ENCODE measurements at regions not wholly inside any gene's neighbourhood (a gene's known extent, or its start where the extent isn't known, plus 50 kb on each side); places are given as distances from the start of the nearest gene placed in this dataset.
"Not testable (repeated sequence)": the region's sequence is repeated elsewhere in the genome, so short reads cannot be mapped to it uniquely, and the experiment has no call there.

DNA sequence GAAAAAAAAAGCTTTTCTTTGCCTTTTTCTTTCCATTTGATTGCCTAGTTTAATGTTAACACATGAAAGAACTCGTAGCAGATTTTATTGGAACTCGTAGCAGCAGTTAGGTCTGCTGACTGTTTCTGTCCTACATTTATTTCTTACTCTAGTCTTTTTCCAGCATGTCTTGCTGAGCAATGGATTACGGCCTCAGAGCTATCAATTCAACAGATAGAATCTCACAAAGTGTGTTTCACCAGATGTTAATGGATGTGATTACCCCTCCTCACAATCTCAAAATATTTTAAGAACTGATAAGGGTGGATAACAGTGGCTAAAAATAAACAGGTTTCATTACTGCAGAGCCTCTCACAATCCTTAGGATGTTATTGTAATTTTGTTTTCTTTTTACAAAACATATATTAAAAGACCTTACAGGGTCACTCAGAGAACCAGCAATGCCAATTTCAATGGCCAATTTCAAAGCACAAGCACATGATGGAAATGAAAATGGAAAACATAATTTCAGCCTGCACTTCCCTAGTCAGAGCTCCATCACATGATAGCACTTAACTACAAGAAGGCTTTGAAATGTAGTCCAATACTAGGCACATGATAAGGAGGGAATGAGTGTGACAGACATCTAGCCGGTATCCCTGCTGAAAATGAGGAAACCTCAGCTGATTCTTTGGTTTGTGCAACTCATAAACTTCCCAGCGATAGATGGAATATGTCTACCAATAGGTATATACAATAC, 838.1 kb upstream of the SEMA6D start:
- DNase-seq = no peak

DNA sequence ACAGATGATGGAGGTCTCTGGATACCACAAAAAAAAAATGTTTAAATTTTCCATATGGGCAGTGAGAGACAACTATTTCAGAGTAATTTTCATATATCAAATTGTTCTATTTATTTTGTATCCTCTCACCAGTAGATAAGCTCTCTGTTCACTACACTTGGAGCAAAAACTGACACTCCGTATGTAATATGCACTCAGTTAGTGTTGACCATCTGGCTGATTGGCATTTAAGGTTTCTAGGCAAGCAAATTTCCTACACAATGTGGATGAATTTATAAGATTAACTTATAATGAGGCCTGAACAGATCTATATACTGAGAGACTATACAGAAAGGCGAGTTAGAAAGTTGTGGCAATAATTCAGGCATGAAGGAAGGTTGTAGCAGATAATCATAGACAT, 836.5 kb upstream of the SEMA6D start:
- no peak for DNase-seq

DNA sequence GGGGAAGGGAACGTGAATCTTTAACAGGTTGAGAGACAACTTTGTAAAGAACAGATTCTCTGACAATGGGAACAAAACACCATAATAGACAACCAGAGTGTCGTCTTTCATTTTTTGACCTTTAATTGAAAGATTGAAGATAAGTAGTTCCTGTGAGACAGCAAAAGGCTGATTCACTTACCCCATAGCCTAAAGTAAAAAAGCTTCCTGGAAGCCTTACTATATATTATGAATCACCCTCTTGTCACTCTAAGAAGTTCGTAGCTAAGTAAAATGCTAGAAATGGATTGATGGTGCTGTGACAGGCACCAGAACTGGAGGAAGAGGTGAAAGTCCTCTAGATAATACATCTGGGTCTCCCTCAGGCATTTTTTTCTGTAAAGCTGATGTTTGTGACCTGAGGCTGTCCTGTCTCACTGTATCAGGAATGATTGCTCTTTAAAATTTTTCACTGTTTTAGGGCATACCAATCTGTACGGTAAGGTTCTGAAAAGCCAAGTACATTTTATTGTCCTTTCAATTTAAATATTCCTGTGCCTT, 824.6 kb upstream of the SEMA6D start:
- DNase-seq = no peak

DNA sequence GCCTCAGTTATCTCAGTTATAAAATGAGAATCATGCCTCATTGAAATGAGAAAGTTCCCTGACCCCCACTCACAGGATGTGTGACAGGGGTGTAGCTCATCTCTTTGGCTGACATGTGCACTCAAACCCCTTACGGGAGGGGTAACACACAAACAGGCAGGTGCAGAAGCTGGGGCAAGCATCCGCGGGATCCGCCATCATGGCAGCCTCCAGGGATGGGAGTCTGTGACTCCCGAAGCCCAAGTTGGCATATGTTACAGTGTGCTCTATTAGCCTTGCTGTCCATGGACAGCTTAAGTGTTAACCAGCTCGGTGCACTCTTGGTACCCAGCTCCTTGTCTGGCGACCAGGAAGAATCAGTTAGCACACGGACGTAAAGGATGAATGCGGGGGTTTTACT, 822.7 kb upstream of the SEMA6D start:
- DNase-seq = no peak

DNA sequence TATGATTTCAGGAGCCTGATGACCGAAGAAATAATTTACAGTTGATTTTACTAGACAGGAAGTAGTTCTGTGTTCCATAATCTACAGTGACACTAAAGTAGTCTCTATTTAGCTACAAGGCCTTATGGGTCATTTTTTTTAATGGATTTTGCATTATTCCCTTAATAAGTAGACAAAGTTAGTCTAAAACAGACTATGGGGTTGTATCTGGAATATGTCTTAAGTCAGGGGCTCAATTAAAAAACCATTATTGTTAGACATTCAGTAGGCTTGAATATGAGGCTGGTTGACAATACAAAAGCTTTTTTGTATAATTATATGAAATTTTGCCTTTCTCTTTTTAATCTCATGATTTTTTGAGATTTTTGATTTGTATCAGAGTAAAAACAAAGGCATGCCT, 820.0 kb upstream of the SEMA6D start:
- DNase-seq = no peak

DNA sequence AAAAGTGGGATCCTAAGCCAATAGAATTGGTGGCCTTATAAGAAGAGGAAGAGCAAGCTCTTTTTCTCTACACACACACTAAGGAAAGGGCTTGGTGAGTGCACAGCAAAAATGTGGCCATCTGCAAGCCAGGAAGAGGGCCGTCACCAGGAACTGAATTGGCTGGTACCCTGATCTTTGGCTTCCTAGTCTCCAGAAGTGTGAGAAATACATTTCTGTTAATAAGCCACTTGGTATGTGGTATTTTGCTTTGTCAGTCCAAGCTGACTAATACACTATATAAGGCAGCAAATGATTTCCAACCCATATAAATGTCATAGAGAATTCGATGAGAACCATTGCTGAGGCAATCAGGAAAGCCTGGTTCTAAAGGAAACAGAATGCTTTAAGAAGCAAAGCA, 816.3 kb upstream of the SEMA6D start:
- DNase-seq = no peak

DNA sequence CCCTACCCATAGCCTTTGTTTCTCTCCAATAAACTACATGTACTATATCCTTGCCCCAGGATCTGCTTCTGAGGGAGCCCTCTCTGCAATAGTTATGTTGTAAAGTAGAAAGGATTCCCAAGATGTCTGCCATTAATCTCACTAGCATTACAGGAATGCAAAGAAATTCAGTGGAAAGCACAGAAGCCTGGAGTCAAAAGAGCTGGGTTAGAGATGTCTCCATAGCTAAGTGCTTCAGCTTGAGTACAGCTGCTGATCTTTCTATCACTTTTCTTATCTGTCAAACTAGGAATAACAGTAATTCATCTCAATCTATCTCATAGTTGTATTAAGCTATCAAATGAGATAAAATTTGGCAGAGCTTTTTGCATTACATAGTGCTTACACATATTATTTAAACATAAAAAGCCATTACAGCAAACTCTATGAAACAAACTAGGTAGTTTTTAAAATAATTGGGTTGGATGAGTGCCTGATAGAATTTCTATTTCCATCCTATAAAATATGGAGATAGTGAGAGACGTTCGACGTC, 799.5 kb upstream of the SEMA6D start:
- no peak for DNase-seq

DNA sequence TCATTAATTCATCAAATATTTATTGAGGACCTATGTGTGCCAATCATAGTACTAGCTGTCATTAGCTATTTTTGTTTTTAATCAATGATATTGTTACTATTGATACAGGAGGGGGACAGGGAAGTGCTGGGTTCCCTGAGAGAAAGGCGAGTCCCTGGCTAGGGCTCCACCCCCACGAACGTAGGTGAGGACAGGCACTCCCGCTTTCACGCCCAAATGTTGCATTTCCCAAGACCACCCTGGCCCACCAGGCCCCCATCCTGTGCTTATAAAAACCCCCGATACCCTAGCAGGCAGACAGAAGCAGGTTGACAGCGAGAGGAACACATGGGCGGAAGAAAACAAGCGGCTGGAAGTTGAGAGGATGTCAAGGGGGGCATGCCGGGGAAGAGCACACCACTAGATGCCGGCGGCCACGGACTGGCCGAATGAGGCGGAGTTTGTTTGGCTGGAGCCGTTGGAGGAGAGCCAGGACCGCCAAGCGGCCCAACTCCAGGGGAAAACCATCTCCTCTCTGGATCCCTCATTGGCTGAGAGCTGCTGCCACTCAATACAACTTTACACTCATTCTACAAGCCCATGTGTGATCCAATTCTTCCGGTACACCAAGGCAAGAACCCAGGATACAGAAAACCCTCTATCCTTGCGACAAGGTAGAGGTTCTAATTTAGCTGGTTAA, 798.7 kb upstream of the SEMA6D start:
- no peak for DNase-seq

DNA sequence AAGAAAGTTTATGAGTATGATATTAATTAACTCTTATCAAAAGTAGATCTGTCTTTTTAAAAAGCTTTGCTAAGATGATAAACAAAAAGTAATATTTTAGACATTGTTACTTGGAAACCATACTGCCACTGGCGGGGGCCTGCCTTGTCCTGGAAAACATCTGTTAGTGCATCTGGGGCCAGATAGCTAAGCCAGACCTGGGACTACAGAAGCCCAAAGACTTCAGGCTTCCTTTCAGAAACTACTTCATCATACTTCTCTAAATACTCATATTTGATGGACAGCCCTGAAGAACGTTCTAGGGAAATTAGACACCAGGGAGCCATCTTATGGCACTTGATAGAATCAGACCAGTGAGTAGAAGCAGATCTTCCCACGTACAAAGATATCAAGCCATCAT, 795.4 kb upstream of the SEMA6D start:
- no peak for DNase-seq

DNA sequence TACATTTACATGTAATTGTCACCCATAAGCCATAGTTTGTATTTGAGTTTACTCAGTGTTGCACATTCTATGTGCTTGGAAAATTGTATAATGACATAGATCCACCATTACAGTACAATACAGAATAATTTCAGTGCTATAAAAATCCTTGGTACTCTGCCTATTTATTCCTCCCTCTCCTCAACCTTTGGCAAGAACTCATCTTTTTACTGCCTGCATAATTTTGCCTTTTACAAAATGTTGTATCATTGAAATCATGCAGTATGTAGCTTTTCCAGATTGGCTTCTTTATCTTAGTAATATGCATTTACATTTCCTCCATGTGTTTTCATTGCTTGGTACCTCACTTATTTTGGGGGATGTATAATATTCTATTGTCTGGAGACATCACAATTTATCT, 786.9 kb upstream of the SEMA6D start:
- no peak for DNase-seq

DNA sequence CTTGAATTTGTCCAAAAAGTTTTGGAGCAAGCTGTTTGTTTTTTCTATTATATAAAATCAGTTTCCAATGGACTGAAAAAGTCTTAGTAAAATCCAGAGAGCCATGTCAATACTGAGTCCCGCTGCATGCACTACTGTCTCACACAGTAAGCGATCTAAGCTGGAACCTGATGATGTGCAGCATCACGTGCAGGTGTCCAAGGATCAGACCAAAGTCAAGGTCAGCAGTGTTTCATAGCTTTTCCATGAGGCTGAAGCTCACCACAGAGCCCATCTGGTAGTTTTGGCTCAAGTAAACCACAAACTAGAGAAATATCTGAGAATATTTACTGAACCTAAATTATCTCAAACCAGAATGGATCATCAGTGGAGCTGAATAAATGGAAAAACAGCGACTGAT, 784.0 kb upstream of the SEMA6D start:
- DNase-seq = no peak

DNA sequence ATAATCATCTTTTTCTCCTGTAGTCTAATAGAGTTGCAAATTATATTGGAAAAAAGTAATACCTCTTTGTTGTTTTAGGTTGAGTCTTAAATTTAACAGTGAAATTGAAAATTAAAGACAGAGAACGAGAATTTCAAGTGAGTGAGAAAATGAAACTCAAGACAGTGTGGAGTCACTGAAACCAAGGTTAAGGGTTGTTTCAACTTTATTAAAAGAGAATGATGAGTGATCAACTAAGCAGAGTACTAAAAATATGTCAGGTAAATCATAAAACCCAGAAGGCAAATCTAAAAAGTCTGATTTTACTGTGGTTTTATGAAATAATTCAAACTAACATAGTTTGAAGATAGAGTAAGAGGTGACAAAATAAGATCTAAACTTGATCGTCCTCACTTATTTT, 782.5 kb upstream of the SEMA6D start:
- DNase-seq = no peak

DNA sequence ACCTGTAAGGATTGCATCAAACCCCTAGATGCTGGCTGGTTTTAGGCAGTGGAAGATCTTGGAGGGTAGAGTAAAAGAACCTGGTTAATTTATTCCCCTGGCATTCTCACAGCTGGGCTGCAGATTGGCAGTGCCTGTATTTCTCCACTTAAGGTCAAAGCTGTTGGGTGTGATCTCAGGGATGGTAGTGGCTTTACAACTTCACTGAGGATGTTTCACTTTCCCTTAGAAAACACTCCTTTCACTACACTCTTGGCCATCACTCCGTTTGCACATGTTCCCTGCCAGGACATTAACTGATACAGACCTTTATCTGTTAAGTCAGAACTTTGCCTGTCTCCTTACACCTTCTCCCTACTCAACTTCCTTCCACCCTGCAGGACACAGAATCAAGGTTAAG, 779.1 kb upstream of the SEMA6D start:
- no peak for DNase-seq

DNA sequence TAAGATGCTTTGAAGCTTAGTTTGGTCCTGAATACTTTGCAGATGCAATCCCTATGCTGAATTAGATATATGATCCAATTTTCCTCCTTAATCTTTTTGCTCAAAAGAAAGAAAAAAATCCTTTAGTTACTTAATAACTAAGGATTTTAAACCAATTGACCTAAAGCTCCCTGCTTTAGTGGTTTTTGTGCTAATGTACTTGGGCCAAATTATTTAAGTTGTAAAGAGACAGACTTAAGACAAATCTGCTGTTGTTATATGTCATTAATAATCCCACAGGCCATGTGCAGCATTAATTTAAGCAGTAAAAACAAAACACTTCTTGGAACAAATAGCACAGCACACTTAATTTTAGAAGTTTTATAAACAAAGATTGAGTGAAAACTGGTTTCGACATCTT, 776.1 kb upstream of the SEMA6D start:
- no peak for DNase-seq

DNA sequence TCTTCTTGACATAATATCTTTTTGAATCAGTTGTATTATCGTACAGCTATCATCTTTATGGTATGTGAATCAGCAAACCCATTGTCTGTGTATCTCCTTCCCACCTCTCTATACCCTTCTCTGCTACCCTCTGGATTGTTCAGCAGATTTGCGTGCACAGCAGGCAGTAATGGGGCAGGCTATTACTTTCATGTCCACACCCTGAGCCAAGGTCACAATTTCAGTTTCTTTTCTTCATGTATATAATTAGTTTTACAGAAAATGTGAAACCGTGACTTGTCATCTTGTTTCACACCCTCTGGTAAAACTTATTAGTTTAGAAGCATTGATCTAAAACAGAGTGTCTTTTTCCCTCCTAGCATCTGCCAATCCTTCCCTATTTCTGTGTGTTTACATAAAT, 770.4 kb upstream of the SEMA6D start:
- DNase-seq = no peak

DNA sequence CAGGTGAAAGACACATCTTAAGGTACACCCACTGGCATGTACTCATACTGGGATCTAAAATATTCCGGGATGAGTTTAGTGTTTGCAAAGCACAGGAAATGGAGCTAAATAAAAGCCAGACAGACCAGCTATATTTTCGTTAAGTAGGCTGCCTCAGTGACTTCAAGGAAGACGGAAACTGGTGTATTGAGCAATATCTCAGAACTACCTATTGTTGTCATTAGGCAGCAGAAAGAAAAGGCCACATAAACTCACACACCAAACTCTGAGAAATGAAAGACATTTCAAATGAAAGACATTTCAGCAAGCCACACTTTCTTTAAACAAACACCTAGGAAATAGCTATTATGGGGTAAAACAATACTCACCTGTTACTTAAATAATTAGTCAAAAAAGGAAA, 761.7 kb upstream of the SEMA6D start:
- DNase-seq = no peak

DNA sequence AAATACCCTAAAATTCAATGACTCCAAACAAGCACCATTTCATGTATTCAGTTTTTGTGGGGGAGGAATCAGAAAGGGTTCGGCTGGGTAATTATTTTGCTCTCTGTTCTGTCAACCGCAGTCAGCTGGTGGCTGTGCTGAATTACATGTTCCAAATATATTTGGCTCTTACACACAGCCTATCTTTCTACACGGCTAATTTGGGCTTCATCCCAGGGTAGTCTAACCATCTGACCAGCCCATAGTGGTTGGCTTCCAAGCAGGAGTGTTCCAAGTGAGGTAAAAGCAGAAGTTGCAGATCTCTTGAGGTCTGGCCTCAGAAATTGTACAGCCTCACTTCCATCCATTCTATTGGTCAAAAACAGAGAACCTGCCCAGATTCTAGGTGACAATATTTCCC, 760.8 kb upstream of the SEMA6D start:
- DNase-seq = no peak

DNA sequence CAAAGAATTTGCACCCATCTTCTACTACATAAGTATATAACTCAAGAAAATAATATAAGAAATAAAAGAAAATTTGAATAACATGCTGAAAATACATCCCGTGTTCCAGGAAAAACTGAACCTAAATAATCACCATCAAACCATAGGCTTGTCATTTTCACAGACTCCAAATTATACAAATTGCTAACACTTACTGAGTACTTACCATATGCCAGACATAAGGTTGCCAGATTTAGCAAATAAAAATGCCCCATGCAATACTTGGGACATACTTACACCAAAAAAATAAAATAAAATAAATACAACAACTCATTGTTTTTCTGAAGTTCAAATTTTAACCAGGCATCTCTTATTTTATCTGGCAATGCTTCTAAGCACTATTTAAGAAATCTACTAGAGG, 760.4 kb upstream of the SEMA6D start:
- no peak for DNase-seq

DNA sequence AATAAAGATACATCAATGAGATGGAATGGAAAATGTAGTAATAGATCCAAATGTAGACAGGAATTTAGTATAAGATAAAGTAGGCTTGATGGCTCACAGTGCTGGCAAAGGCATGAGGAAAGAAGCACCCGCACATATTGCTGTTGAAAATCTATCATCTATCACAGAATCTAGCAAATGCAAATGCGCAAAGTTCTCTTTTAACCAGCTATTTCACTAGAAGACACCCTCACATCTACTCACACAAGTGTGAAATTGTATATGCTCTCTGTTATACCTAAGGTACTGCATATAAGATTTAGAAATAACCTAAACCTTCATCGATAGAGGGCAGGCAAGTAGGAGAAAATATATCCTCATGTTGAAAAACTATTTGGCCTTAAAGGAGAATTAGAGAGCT, 756.7 kb upstream of the SEMA6D start:
- no peak for DNase-seq

DNA sequence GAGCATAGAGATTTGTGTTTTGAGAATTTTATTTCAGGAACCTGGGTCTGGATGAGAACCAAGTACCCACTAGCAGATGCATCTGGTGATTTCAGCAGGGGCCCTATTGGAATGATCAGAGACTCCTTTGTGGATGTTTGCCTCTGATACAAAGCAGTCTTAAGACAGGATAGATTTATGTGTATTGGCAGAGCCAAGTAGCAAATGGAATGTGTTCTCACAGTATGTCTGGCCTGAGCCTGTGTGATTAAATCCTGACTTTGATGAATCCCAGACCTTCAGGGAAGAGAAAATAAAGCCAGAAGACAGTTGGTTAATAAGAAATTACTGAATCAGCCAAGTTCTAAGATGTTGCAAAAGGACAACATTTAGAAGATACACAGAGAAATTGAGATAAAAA, 755.5 kb upstream of the SEMA6D start:
- DNase-seq = no peak

DNA sequence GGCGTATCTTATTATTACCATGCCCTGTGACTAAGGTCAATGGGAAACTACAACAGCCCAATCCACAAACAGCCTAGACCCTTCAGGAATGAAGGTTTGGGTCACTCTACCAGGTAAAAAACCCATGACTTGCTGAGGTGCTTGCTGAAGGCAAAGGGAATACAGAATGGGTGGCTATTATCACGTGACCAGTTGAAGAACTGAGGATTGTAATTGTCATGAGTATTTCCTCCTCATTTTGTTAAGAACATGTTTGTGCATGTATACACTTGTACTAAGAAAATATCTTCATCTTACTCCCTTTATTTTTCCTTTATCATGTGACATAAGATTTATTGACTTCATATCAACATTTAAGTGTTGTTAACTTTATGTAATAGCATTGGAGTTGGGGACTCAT, 729.2 kb upstream of the SEMA6D start:
- not testable (repeated sequence) for DNase-seq

DNA sequence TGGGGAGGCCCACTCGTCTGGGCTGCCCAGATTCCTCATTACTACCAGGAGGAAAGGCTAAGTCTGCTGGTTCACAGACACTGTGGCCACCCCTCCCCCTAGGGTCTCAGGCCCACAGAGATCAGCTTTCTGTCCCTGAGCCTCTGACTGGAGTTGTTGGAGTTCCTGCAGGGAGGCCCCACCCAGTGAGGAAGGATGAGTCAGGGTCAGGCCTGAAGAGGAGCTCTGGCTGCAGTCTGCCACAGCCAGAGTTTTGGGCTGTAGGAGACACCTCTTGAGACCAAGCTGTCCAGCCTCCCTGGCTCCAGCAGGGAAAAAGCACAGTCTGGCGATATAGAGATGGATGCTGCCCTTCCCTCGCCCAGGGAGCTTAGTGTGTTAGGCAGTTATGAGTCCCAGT, 720.9 kb upstream of the SEMA6D start:
- no peak for DNase-seq

DNA sequence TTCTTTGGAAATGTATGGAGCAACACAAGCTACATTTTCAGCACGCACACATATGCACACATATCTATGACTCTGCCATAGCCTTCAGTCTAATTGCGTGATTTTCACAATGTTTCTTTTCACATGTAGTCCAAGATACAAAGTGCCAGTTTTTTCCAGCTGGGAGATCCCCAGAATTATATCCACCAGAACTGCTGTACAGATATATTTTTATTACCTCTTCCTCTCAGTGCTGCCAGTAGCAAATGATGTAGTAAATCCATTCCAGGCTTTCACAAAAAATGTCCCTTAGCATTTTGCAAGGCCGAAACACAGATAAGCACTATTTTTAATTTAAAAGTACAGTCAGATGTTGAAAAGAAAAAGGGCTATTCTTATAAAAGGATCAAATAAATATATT, 719.8 kb upstream of the SEMA6D start:
- DNase-seq = no peak

DNA sequence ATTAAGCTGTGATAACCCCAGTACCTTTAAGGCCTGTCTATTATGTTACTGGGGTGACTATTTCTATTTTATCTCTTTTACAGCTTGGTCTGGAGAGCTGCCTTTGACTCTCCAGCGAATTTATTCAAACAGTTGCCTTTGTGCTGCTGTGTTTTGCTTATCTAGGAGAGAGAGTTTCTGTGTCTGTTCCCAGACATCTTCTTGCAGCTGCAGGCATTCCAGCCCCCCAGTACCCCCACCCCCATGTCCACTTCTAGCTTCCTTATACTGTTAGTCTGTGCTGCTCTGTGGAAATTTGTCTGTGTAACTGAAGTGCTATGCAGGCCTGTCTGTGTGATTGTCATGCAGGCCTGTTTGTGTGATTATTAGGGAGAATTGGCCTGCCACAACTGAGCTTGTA, 713.7 kb upstream of the SEMA6D start:
- no peak for DNase-seq

Measured in activated gamma-delta T cell (primary cell).